ENCODE measurements at regions not wholly inside any gene's neighbourhood (a gene's known extent, or its start where the extent isn't known, plus 50 kb on each side); places are given as distances from the start of the nearest gene placed in this dataset.

DNA sequence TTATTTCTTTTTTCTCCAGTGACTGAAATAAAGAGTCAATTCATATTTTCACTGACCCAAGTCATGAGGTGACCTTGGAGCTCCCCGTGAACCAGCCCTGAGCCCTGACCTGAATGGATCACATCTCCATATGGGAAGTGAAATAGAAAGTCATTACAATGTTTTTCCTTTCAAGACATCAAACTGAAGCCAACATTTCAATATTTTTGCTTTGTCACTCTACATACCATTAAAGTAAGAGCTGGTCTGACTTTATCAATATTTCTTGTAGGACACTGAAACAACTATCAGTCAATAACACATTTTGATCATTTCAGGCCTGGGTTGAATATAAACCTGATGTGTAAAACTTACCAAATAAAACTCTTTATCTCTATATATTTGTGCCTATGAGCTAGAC is 249.8 kb upstream of the PHF14 start:
- DNase-seq (ENCODE audit: low read depth) = no peak
- TF ChIP-seq, protein P1, sequence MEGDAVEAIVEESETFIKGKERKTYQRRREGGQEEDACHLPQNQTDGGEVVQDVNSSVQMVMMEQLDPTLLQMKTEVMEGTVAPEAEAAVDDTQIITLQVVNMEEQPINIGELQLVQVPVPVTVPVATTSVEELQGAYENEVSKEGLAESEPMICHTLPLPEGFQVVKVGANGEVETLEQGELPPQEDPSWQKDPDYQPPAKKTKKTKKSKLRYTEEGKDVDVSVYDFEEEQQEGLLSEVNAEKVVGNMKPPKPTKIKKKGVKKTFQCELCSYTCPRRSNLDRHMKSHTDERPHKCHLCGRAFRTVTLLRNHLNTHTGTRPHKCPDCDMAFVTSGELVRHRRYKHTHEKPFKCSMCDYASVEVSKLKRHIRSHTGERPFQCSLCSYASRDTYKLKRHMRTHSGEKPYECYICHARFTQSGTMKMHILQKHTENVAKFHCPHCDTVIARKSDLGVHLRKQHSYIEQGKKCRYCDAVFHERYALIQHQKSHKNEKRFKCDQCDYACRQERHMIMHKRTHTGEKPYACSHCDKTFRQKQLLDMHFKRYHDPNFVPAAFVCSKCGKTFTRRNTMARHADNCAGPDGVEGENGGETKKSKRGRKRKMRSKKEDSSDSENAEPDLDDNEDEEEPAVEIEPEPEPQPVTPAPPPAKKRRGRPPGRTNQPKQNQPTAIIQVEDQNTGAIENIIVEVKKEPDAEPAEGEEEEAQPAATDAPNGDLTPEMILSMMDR (IDR thresholded peaks at IDR 0.05; ENCODE audit: insufficient read depth, low read depth, low read length) = no peak
- H3K4me3 ChIP-seq (ENCODE audit: low read depth, low read length) = no peak overlapping the region

DNA sequence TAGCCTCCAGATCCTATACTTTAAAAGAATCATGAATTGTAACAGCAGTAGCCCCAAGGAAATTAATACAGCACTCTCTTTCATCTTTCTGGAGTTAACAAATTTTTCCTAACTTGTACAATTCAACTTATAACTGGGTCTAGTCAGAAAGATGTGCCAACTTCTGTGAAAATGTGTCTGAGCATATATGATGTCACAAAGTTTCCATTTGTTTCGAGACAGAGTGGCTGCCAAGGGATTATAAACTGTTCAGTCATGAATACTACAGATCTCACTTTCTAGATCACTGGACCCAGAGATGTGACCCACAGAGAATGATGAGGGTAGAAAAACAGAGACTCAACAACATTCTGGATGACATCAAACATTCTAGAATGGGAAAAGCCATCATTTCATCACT is 249.2 kb upstream of the PHF14 start:
- no peak overlapping the region for H3K4me3 ChIP-seq (ENCODE audit: low read depth, low read length)
- TF ChIP-seq, protein P1 (IDR thresholded peaks at IDR 0.05; ENCODE audit: insufficient read depth, low read depth, low read length) = no peak
- DNase-seq (ENCODE audit: low read depth) = no peak

DNA sequence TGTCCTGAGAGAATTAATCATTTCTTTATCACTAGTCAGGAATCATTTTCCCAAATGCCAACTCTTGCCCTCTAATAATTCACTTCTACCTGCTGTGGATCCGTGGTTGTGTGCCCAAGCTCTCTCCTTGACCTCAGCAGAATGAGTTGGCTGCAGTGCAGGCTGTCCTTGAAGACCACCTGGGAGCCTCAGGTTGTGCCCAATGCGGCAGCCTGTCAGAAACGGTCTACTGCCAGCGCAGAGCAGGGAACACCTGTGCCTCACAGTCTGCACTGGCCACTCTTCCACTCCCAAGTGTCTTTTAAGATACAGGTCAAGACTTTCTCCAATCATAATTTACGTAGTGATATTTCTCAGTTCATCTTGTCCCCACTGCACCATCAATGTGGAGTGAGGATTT is 246.0 kb upstream of the PHF14 start:
- DNase-seq (ENCODE audit: low read depth) = no peak
- TF ChIP-seq, protein P1 (IDR thresholded peaks at IDR 0.05; ENCODE audit: insufficient read depth, low read depth, low read length) = no peak
- no peak overlapping the region for H3K4me3 ChIP-seq (ENCODE audit: low read depth, low read length)

DNA sequence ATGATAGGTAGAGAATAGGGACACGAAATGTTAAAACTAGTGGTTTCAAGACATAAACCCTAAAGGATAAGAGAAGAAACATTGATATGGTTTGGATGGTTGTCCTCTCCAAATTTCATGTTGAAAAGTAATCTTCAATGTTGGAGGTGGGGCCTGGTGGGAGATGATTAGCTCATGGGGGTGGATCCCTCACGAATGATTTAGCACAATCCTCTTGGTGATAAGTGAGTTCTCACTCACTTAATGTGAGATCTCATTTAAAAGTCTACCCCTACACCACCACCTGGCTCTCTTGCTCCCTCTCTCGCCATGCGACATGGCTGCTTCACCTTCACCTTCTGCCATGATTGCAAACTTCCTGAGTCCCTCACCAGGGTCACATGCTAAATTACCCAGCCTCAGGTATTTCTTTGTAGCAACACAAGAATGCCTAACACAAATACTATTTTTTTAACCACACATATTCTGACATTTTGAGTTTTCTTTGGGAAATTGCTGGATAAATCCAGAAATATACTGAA is 242.4 kb upstream of the PHF14 start:
- no peak for DNase-seq (ENCODE audit: low read depth)
- TF ChIP-seq, protein P1 (IDR thresholded peaks at IDR 0.05; ENCODE audit: insufficient read depth, low read depth, low read length) = no peak
- H3K4me3 ChIP-seq (ENCODE audit: low read depth, low read length) = no peak overlapping the region

DNA sequence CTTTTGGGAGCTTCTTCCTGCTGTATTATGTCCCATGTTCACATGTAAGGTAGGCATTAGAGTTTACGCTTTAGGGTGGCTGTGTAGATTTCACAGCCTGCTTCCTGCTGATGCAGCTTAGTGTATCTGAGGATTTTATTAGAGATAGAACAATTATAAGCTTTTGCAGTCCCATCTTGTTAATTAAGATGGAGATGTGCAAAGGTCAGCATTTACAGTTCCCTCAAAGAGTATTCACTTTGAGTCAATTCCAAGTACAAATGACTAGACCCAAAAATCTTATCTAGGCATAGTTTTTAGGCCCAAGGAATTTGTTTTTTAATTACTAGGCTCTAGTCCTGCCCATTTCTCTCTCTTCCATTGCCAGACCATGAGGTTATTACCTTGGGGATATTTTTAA is 239.9 kb upstream of the PHF14 start:
- no peak overlapping the region for H3K4me3 ChIP-seq (ENCODE audit: low read depth, low read length)
- TF ChIP-seq, protein P1 (IDR thresholded peaks at IDR 0.05; ENCODE audit: insufficient read depth, low read depth, low read length) = no peak
- DNase-seq (ENCODE audit: low read depth) = no peak

DNA sequence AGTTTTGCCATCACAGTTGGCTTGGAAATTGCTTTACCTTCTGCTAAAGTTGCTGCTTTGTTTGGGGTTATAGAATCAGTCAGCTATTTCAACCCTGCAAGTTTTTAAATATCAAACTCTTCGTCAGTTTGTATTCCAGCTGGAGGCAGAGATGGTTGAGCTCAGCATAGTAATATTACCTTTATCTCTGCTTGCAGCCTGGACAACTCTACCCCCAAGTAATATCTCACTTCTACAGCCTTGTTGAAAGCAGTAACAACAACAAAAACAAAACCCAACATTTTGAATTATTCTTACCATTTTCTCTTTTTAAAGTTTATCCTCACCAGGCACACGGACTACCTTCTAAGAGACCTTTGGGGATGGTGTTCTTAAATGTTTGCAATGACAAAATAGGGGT is 239.1 kb upstream of the PHF14 start:
- TF ChIP-seq, protein P1 (IDR thresholded peaks at IDR 0.05; ENCODE audit: insufficient read depth, low read depth, low read length) = no peak
- DNase-seq (ENCODE audit: low read depth) = no peak
- H3K4me3 ChIP-seq (ENCODE audit: low read depth, low read length) = no peak overlapping the region

DNA sequence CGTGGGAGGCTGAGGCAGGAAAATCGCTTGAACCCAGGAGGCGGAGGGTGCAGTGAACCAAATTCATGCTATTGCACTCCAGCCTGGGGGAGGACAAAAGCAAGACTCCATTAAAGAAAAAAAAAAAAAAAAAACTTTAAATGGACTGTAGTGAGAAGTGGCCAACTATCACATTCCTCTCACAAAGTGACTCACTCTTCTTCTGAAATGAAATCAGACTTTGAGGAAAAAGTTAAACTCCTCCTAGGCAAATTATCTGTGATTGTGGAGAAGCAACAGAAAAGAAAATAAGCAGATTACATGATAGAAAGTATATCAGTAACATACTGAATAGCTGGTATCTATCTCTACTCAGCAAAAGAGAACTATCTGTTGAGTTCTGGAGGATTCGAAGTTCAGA is 234.3 kb upstream of the PHF14 start:
- H3K4me3 ChIP-seq (ENCODE audit: low read depth, low read length) = no peak overlapping the region
- no peak for DNase-seq (ENCODE audit: low read depth)
- TF ChIP-seq, protein P1 (IDR thresholded peaks at IDR 0.05; ENCODE audit: insufficient read depth, low read depth, low read length) = no peak
